ENCODE measurements at regions not wholly inside any gene's neighbourhood (a gene's known extent, or its start where the extent isn't known, plus 50 kb on each side); places are given as distances from the start of the nearest gene placed in this dataset.

GRCh38 chr13:66222926-66223325, 1007.2 kb downstream of the PCDH9 start:
- TF ChIP-seq, protein P1, sequence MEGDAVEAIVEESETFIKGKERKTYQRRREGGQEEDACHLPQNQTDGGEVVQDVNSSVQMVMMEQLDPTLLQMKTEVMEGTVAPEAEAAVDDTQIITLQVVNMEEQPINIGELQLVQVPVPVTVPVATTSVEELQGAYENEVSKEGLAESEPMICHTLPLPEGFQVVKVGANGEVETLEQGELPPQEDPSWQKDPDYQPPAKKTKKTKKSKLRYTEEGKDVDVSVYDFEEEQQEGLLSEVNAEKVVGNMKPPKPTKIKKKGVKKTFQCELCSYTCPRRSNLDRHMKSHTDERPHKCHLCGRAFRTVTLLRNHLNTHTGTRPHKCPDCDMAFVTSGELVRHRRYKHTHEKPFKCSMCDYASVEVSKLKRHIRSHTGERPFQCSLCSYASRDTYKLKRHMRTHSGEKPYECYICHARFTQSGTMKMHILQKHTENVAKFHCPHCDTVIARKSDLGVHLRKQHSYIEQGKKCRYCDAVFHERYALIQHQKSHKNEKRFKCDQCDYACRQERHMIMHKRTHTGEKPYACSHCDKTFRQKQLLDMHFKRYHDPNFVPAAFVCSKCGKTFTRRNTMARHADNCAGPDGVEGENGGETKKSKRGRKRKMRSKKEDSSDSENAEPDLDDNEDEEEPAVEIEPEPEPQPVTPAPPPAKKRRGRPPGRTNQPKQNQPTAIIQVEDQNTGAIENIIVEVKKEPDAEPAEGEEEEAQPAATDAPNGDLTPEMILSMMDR (IDR thresholded peaks at IDR 0.05): no peak
- TF ChIP-seq POLR2A (IDR thresholded peaks at IDR 0.05): no peak
